Osteoblast (primary cell): ENCODE measurements at regions not wholly inside any gene's neighbourhood (a gene's known extent, or its start where the extent isn't known, plus 50 kb on each side); places are given as distances from the start of the nearest gene placed in this dataset.

Experiments used
- DNase-seq: peaks from one replicate; pipeline ENCODE4 v3.0.0; 2011; ENCODE audit warnings: low spot score, mixed read lengths; ENCODE audit not compliant: insufficient read length; ENCODE audit errors: missing footprints
- H2AFZ ChIP-seq: 2 replicates; pipeline ENCODE4 v1.6.0; 2011; ENCODE audit warnings: mild to moderate bottlenecking, low read length
- H3K27ac ChIP-seq: 2 replicates; pipeline ENCODE4 v1.5.1; 2011; ENCODE audit warnings: mild to moderate bottlenecking, low read depth, low read length, moderate library complexity
- H3K27me3 ChIP-seq: 2 replicates; pipeline ENCODE4 v1.6.0; 2012; ENCODE audit warnings: mild to moderate bottlenecking, control low read depth, inconsistent platforms, low read length, moderate library complexity; ENCODE audit not compliant: insufficient read depth
- H3K36me3 ChIP-seq: 2 replicates; pipeline ENCODE4 v1.5.1; 2011; ENCODE audit warnings: mild to moderate bottlenecking, low read length, control low read depth, moderate library complexity; ENCODE audit not compliant: insufficient read depth
- H3K4me1 ChIP-seq: 2 replicates; pipeline ENCODE4 v1.5.1; 2011; ENCODE audit warnings: mild to moderate bottlenecking, low read length, control low read depth, moderate library complexity; ENCODE audit not compliant: insufficient read depth
- H3K4me2 ChIP-seq: 2 replicates; pipeline ENCODE4 v1.6.0; 2011; ENCODE audit warnings: mild to moderate bottlenecking, low read length; ENCODE audit not compliant: insufficient read depth
- H3K4me3 ChIP-seq: fragments of 200-600 bp; sonication (generic); 3 replicates; pipeline ENCODE4 v1.5.1; 2012; ENCODE audit warnings: mild to moderate bottlenecking, low read length, inconsistent platforms; ENCODE audit not compliant: insufficient read depth
- H3K79me2 ChIP-seq: 2 replicates; pipeline ENCODE4 v1.6.0; 2012; ENCODE audit warnings: mild to moderate bottlenecking, low read length, control low read depth, inconsistent platforms; ENCODE audit not compliant: insufficient read depth
- H3K9me3 ChIP-seq: 2 replicates; pipeline ENCODE4 v1.5.1; 2011; ENCODE audit warnings: low read depth, low read length, control low read depth
- H4K20me1 ChIP-seq: 2 replicates; pipeline ENCODE4 v1.6.0; 2012; ENCODE audit warnings: mild to moderate bottlenecking, low read length, control low read depth; ENCODE audit not compliant: insufficient read depth
- CTCF ChIP-seq: IDR thresholded peaks from 2 replicates; pipeline ENCODE4 v1.5.1; 2011; ENCODE audit warnings: mild to moderate bottlenecking, low read depth, low read length, moderate library complexity; ENCODE audit errors: extremely low read depth

- Histone ChIP-seq H3K36me3 (no peaks in the 10 kb centered on the region), H3K9me3 (no peaks in the 10 kb centered on the region), H3K4me2 (no peak overlapping the region), H3K27ac (no peak overlapping the region), H2AFZ (no peak overlapping the region), H3K4me3 (no peak overlapping the region), H3K27me3 (no peaks in the 10 kb centered on the region), H3K4me1 (peaks cover 5% of the 10 kb centered on the region), H4K20me1 (no peaks in the 10 kb centered on the region), H3K79me2 (no peaks in the 10 kb centered on the region)
- DNase-seq = no peak
- TF ChIP-seq CTCF = no peak
These were observed 174.8 kb downstream of the TNFSF18 start for GRCh38 chr1:172875892-172876291.

- Histone ChIP-seq H3K4me1 (peaks cover 41% of the 10 kb centered on the region), H3K36me3 (no peaks in the 10 kb centered on the region), H3K27me3 (no peaks in the 10 kb centered on the region), H4K20me1 (no peaks in the 10 kb centered on the region), H3K27ac (peak overlapping the region; percentile 73), H3K4me2 (no peak overlapping the region), H3K79me2 (no peaks in the 10 kb centered on the region), H3K4me3 (no peak overlapping the region), H2AFZ (no peak overlapping the region), H3K9me3 (no peaks in the 10 kb centered on the region)
- peak; percentile 13 for DNase-seq
- no peak for TF ChIP-seq CTCF
These were observed 168.4 kb downstream of the TNFSF18 start for GRCh38 chr1:172882385-172882784.

- Histone ChIP-seq H3K4me2 (peak overlapping the region; percentile 70), H3K9me3 (no peaks in the 10 kb centered on the region), H3K4me1 (peaks cover 41% of the 10 kb centered on the region), H2AFZ (peak overlapping the region; percentile 43), H3K36me3 (no peaks in the 10 kb centered on the region), H4K20me1 (no peaks in the 10 kb centered on the region), H3K79me2 (no peaks in the 10 kb centered on the region), H3K27me3 (no peaks in the 10 kb centered on the region), H3K27ac (peak overlapping the region; percentile 73), H3K4me3 (no peak overlapping the region)
- no peak for TF ChIP-seq CTCF
- DNase-seq = no peak
These were observed 167.9 kb downstream of the TNFSF18 start for GRCh38 chr1:172882791-172883386.

- Histone ChIP-seq H3K79me2 (no peaks in the 10 kb centered on the region), H3K27ac (peak overlapping the region; percentile 73), H3K27me3 (no peaks in the 10 kb centered on the region), H3K36me3 (no peaks in the 10 kb centered on the region), H2AFZ (peak overlapping the region; percentile 43), H3K4me3 (peak overlapping the region; percentile 25), H3K4me1 (peaks cover 41% of the 10 kb centered on the region), H3K4me2 (peak overlapping the region; percentile 70), H3K9me3 (no peaks in the 10 kb centered on the region), H4K20me1 (no peaks in the 10 kb centered on the region)
- no peak for TF ChIP-seq CTCF
- peak; percentile 48 for DNase-seq
These were observed 167.4 kb downstream of the TNFSF18 start for GRCh38 chr1:172883387-172883791.
